ENCODE measurements at regions not wholly inside any gene's neighbourhood (a gene's known extent, or its start where the extent isn't known, plus 50 kb on each side); places are given as distances from the start of the nearest gene placed in this dataset.
"Not testable (repeated sequence)": the region's sequence is repeated elsewhere in the genome, so short reads cannot be mapped to it uniquely, and the experiment has no call there.

GRCh38 chr5:83857341-83857740 is 136.7 kb upstream of the HAPLN1 start:
- no peak overlapping the region for H3K4me3 Mint-ChIP-seq
- no peaks in the 10 kb centered on the region for H3K27me3 Mint-ChIP-seq
- intact Hi-C loops (cut with micrococcal nuclease) = no loop called here
- H3K4me1 Mint-ChIP-seq = no peaks in the 10 kb centered on the region
- CTCF ChIA-PET = no interaction called here
- Histone ChIP-seq H3K4me1 (ENCODE audit: control insufficient read depth in 2 of 2, insufficient read depth in 2 of 2, low read length in 2 of 2) (no peaks in the 10 kb centered on the region), H3K79me2 (ENCODE audit: control insufficient read depth, insufficient read depth, low read length) (no peaks in the 10 kb centered on the region), H3K27ac (ENCODE audit: low read length in 2 of 2) (no peak overlapping the region), H3K9ac (ENCODE audit: low read length) (no peak overlapping the region), H3K9me3 (ENCODE audit: control extremely low read depth in 1 of 3, control insufficient read depth in 2 of 3, insufficient read depth in 1 of 3, low read length in 2 of 3) (no peaks in the 10 kb centered on the region), H2AFZ (ENCODE audit: insufficient read depth, low read depth, low read length, poor library complexity, severe bottlenecking) (no peak overlapping the region), H4K20me1 (ENCODE audit: control insufficient read depth, insufficient read depth, low read length, poor library complexity, severe bottlenecking) (no peaks in the 10 kb centered on the region), H3K4me3 (ENCODE audit: control extremely low read depth in 1 of 5, extremely low read depth in 1 of 5, insufficient read depth in 1 of 5, low read depth in 2 of 5, low read length in 4 of 5) (no peak overlapping the region), H3K4me2 (replicated peaks; ENCODE audit: low read depth, low read length, poor library complexity, severe bottlenecking) (no peak overlapping the region), H3K36me3 (replicated peaks in 1 of 2; ENCODE audit: control extremely low read depth in 1 of 2, control insufficient read depth in 1 of 2, extremely low read depth in 1 of 2, insufficient read depth in 2 of 2, low read length in 1 of 2) (no peaks in the 10 kb centered on the region), H3K27me3 (replicated peaks in 1 of 4; ENCODE audit: control extremely low read depth in 1 of 4, control insufficient read depth in 3 of 4, insufficient read depth in 4 of 4, low read length in 3 of 4) (no peaks in the 10 kb centered on the region)
- DNase-seq = no peak
- H3K27ac Mint-ChIP-seq = no peak overlapping the region
- ATAC-seq (ENCODE audit: low read depth) = no peak
- no CpG with 5 or more reads among the region's 1 CpG for WGBS (ENCODE audit: insufficient coverage)
- POLR2A ChIA-PET = no interaction called here
- TF ChIP-seq EZH2 (IDR thresholded peaks at IDR 0.05; ENCODE audit: borderline replicate concordance, insufficient read depth, low read depth, low read length, poor library complexity, severe bottlenecking) = no peak
- no peak for TF ChIP-seq CTCF (IDR thresholded peaks at IDR 0.05)
- H3K9me3 Mint-ChIP-seq (ENCODE audit: insufficient read depth) = no peaks in the 10 kb centered on the region

- intact Hi-C loops (cut with micrococcal nuclease) = no loop called here
- H2AFZ ChIP-seq (ENCODE audit: insufficient read depth, low read depth, low read length, poor library complexity, severe bottlenecking) = no peak overlapping the region
- no peak overlapping the region for H3K9ac ChIP-seq (ENCODE audit: low read length)
- H4K20me1 ChIP-seq (ENCODE audit: control insufficient read depth, insufficient read depth, low read length, poor library complexity, severe bottlenecking) = no peaks in the 10 kb centered on the region
- no peaks in the 10 kb centered on the region for H3K27me3 ChIP-seq (replicated peaks in 1 of 4; ENCODE audit: control extremely low read depth in 1 of 4, control insufficient read depth in 3 of 4, insufficient read depth in 4 of 4, low read length in 3 of 4)
- no peak overlapping the region for H3K4me3 ChIP-seq (ENCODE audit: control extremely low read depth in 1 of 5, extremely low read depth in 1 of 5, insufficient read depth in 1 of 5, low read depth in 2 of 5, low read length in 4 of 5)
- Mint-ChIP-seq H3K4me1 (no peaks in the 10 kb centered on the region), H3K27ac (no peak overlapping the region), H3K9me3 (ENCODE audit: insufficient read depth) (no peaks in the 10 kb centered on the region), H3K27me3 (no peaks in the 10 kb centered on the region), H3K4me3 (no peak overlapping the region)
- no peak overlapping the region for H3K4me2 ChIP-seq (replicated peaks; ENCODE audit: low read depth, low read length, poor library complexity, severe bottlenecking)
- H3K27ac ChIP-seq (ENCODE audit: low read length in 2 of 2) = no peak overlapping the region
- no peak for ATAC-seq (ENCODE audit: low read depth)
- POLR2A ChIA-PET = no interaction called here
- WGBS (ENCODE audit: insufficient coverage) = 92% methylated on average over 4 of the region's 6 CpGs
- H3K9me3 ChIP-seq (ENCODE audit: control extremely low read depth in 1 of 3, control insufficient read depth in 2 of 3, insufficient read depth in 1 of 3, low read length in 2 of 3) = no peaks in the 10 kb centered on the region
- CTCF ChIA-PET = no interaction called here
- H3K4me1 ChIP-seq (ENCODE audit: control insufficient read depth in 2 of 2, insufficient read depth in 2 of 2, low read length in 2 of 2) = no peaks in the 10 kb centered on the region
- no peaks in the 10 kb centered on the region for H3K79me2 ChIP-seq (ENCODE audit: control insufficient read depth, insufficient read depth, low read length)
- no peaks in the 10 kb centered on the region for H3K36me3 ChIP-seq (replicated peaks in 1 of 2; ENCODE audit: control extremely low read depth in 1 of 2, control insufficient read depth in 1 of 2, extremely low read depth in 1 of 2, insufficient read depth in 2 of 2, low read length in 1 of 2)
- no peak for DNase-seq
- TF ChIP-seq CTCF (IDR thresholded peaks at IDR 0.05) (no peak), EZH2 (IDR thresholded peaks at IDR 0.05; ENCODE audit: borderline replicate concordance, insufficient read depth, low read depth, low read length, poor library complexity, severe bottlenecking) (no peak)
Observed at GRCh38 chr5:83856881-83857280, 136.2 kb upstream of the HAPLN1 start.

GRCh38 chr5:83850412-83850811 is 129.8 kb upstream of the HAPLN1 start:
- H3K9me3 Mint-ChIP-seq (ENCODE audit: insufficient read depth); H3K79me2 ChIP-seq (ENCODE audit: control insufficient read depth, insufficient read depth, low read length); H3K9me3 ChIP-seq (ENCODE audit: control extremely low read depth in 1 of 3, control insufficient read depth in 2 of 3, insufficient read depth in 1 of 3, low read length in 2 of 3); H3K4me3 ChIP-seq (ENCODE audit: control extremely low read depth in 1 of 5, extremely low read depth in 1 of 5, insufficient read depth in 1 of 5, low read depth in 2 of 5, low read length in 4 of 5); H3K4me3 Mint-ChIP-seq; H3K27me3 ChIP-seq (replicated peaks in 1 of 4; ENCODE audit: control extremely low read depth in 1 of 4, control insufficient read depth in 3 of 4, insufficient read depth in 4 of 4, low read length in 3 of 4); H3K4me1 Mint-ChIP-seq; intact Hi-C loops (cut with micrococcal nuclease); H3K9ac ChIP-seq (ENCODE audit: low read length); DNase-seq; H3K27ac ChIP-seq (ENCODE audit: low read length in 2 of 2); ATAC-seq (ENCODE audit: low read depth); CTCF ChIA-PET; H3K27ac Mint-ChIP-seq; H2AFZ ChIP-seq (ENCODE audit: insufficient read depth, low read depth, low read length, poor library complexity, severe bottlenecking); H3K4me2 ChIP-seq (replicated peaks; ENCODE audit: low read depth, low read length, poor library complexity, severe bottlenecking); POLR2A ChIA-PET; H3K4me1 ChIP-seq (ENCODE audit: control insufficient read depth in 2 of 2, insufficient read depth in 2 of 2, low read length in 2 of 2); H3K36me3 ChIP-seq (replicated peaks in 1 of 2; ENCODE audit: control extremely low read depth in 1 of 2, control insufficient read depth in 1 of 2, extremely low read depth in 1 of 2, insufficient read depth in 2 of 2, low read length in 1 of 2); H4K20me1 ChIP-seq (ENCODE audit: control insufficient read depth, insufficient read depth, low read length, poor library complexity, severe bottlenecking); H3K27me3 Mint-ChIP-seq: not testable (repeated sequence)
- no CpG with 5 or more reads among the region's 3 CpGs for WGBS (ENCODE audit: insufficient coverage)

Data from B cell (primary cell).